ENCODE measurements at regions not wholly inside any gene's neighbourhood (a gene's known extent, or its start where the extent isn't known, plus 50 kb on each side); places are given as distances from the start of the nearest gene placed in this dataset.

GRCh38 chr13:64073203-64073602 lies 2657.6 kb upstream of the PCDH20 start:
- TF ChIP-seq SP1 (IDR thresholded peaks at IDR 0.05), result no peak
- TF ChIP-seq TARDBP (IDR thresholded peaks at IDR 0.05), result no peak
- no peak for TF ChIP-seq L3MBTL2 (conservative IDR thresholded peaks at IDR 0.05)
- TF ChIP-seq SUZ12 (IDR thresholded peaks at IDR 0.05), result no peak
- TF ChIP-seq BHLHE40 (IDR thresholded peaks at IDR 0.05; ENCODE audit: borderline replicate concordance), result no peak
- TF ChIP-seq FOXM1 (IDR thresholded peaks at IDR 0.05; ENCODE audit: borderline replicate concordance), result no peak
- TF ChIP-seq ARNT (IDR thresholded peaks at IDR 0.05), result no peak
- no peak for TF ChIP-seq FOXA1 (IDR thresholded peaks at IDR 0.05)
- TF ChIP-seq CTBP1 (IDR thresholded peaks at IDR 0.05; ENCODE audit: borderline replicate concordance), result no peak
- TF ChIP-seq ZNF384 (IDR thresholded peaks at IDR 0.05), result no peak

Measured in HEK293T (cell line).